HG02763 (cell line): ENCODE measurements at regions not wholly inside any gene's neighbourhood (a gene's known extent, or its start where the extent isn't known, plus 50 kb on each side); places are given as distances from the start of the nearest gene placed in this dataset.
"Not testable (repeated sequence)": the region's sequence is repeated elsewhere in the genome, so short reads cannot be mapped to it uniquely, and the experiment has no call there.

Source experiments
- ATAC-seq: cut with Tn5 transposase; IDR thresholded peaks from one replicate; pipeline ENCODE4 v1.9.1; 2021; ENCODE audit warnings: mild to moderate bottlenecking, moderate library complexity; ENCODE audit not compliant: unreplicated experiment

- no peak for ATAC-seq
These were observed 152.3 kb upstream of the DAAM1 start for GRCh38 chr14:59036134-59036533.

- ATAC-seq, result no peak
These were observed 151.4 kb upstream of the DAAM1 start for GRCh38 chr14:59037086-59037485.

GRCh38 chr14:59037620-59038019 is 150.8 kb upstream of the DAAM1 start:
- no peak for ATAC-seq

- ATAC-seq, result no peak
These were observed 149.7 kb upstream of the DAAM1 start for GRCh38 chr14:59038746-59039145.

- no peak for ATAC-seq
These were observed 147.2 kb upstream of the DAAM1 start for GRCh38 chr14:59041308-59041707.

GRCh38 chr14:59044707-59045106 is 143.8 kb upstream of the DAAM1 start:
- no peak for ATAC-seq

GRCh38 chr14:59046746-59047145 is 141.7 kb upstream of the DAAM1 start:
- ATAC-seq, result no peak

- no peak for ATAC-seq
These were observed 133.5 kb upstream of the DAAM1 start for GRCh38 chr14:59055006-59055405.

GRCh38 chr14:59055439-59056045 is 132.9 kb upstream of the DAAM1 start:
- peak; percentile 61 for ATAC-seq

GRCh38 chr14:59057551-59057950 is 130.9 kb upstream of the DAAM1 start:
- no peak for ATAC-seq

GRCh38 chr14:59058776-59059175 is 129.7 kb upstream of the DAAM1 start:
- ATAC-seq, result not testable (repeated sequence)

- no peak for ATAC-seq
These were observed 127.6 kb upstream of the DAAM1 start for GRCh38 chr14:59060841-59061240.

- no peak for ATAC-seq
These were observed 127.2 kb upstream of the DAAM1 start for GRCh38 chr14:59061292-59061691.

GRCh38 chr14:59063259-59063658 is 125.2 kb upstream of the DAAM1 start:
- no peak for ATAC-seq

- no peak for ATAC-seq
These were observed 121.2 kb upstream of the DAAM1 start for GRCh38 chr14:59067127-59067894.

- no peak for ATAC-seq
These were observed 119.2 kb upstream of the DAAM1 start for GRCh38 chr14:59069163-59069854.

GRCh38 chr14:59075506-59075905 is 113.0 kb upstream of the DAAM1 start:
- no peak for ATAC-seq

GRCh38 chr14:59081720-59082119 is 106.7 kb upstream of the DAAM1 start:
- no peak for ATAC-seq

- no peak for ATAC-seq
These were observed 103.2 kb upstream of the DAAM1 start for GRCh38 chr14:59085207-59085739.

- ATAC-seq, result no peak
These were observed 102.1 kb upstream of the DAAM1 start for GRCh38 chr14:59086241-59086882.

- ATAC-seq, result no peak
These were observed 101.2 kb upstream of the DAAM1 start for GRCh38 chr14:59087240-59087639.
